GM18868 (cell line): ENCODE measurements at regions not wholly inside any gene's neighbourhood (a gene's known extent, or its start where the extent isn't known, plus 50 kb on each side); places are given as distances from the start of the nearest gene placed in this dataset.
"Not testable (repeated sequence)": the region's sequence is repeated elsewhere in the genome, so short reads cannot be mapped to it uniquely, and the experiment has no call there.

Experiments used
- ATAC-seq: cut with Tn5 transposase; IDR thresholded peaks from one replicate; pipeline ENCODE4 v1.9.1; 2021; ENCODE audit warnings: mild to moderate bottlenecking, moderate library complexity; ENCODE audit not compliant: unreplicated experiment

GRCh38 chrX:44785652-44786051 lies 58.2 kb upstream of the DUSP21 start:
- no peak for ATAC-seq

DNA sequence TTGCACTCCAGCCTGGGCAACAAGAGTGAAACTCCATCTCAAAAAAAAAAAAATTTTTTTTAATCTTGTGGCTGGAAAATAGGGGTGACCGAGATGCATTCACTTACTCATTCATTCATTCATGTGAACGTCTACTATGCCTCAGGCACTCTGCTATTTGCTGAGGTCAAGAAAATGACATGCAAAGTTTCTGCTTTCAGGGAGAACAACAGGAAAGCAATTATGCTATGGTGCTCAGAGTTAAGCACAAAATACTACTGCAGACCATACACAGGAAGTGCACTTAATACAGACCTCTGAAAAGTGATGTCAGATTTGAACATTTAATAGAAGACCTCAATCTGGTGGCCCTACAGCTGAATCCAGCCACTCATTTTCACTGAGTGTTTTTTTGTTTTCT lies 59.6 kb upstream of the DUSP21 start:
- ATAC-seq: no peak

- no peak for ATAC-seq
Measured at GRCh38 chrX:44778254-44778653, 65.6 kb upstream of the DUSP21 start.

DNA sequence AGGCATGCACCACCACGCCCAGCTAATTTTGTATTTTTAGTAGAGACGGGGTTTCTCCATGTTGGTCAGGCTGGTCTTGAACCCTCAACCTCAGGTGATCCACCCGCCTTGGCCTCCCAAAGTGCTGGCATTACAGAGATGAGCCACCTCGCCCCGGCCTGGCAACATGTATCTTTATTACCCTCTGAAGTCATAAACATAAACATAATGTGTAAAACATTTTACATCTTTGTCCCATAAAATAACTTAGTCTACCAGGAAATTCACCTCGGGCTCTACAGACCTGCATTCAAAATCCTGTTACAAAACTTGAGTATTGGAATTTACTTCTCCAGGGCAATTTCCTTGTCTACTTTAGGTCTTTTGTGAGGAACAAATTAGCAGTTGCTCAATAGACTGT lies 68.1 kb upstream of the DUSP21 start:
- ATAC-seq: no peak

DNA sequence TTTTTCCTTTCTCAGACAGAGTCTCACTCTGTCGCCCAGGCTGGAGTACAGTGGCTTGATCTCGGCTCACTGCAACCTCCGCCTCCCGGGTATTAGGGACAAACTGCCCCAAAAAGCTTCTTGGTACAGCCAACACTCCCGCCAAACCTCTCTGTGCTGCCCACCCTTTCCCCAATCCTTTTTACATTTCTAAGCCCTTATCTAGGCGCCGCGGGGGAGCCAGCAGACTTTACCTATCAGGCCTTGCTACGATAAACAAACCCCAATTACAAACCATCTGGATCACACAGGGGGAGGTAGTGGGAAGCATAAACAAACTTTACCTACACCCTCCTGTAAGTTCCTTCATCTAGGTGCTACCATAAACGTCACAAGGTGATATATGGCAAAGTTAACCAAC lies 69.8 kb upstream of the DUSP21 start:
- ATAC-seq: not testable (repeated sequence)

- no peak for ATAC-seq
Measured at GRCh38 chrX:44770121-44770520, 73.7 kb upstream of the DUSP21 start.

DNA sequence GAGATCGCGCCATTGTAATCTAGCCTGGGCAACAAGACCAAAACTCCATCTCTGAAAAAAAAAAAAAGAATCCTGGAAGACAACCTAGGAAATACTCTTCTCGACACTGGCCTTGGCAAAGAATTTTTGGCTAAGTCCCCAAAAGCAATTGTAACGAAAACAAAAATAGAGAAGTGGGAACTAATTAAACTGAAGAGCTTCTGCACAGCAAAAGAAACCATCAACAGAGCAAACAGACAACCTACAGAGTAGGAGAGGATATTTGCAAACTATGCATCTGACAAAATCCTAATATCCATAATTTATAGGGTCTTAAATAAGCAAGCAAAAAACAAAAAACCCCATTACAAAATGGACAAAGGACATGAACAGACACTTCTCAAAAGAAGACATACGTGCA lies 76.5 kb upstream of the DUSP21 start:
- ATAC-seq: no peak

DNA sequence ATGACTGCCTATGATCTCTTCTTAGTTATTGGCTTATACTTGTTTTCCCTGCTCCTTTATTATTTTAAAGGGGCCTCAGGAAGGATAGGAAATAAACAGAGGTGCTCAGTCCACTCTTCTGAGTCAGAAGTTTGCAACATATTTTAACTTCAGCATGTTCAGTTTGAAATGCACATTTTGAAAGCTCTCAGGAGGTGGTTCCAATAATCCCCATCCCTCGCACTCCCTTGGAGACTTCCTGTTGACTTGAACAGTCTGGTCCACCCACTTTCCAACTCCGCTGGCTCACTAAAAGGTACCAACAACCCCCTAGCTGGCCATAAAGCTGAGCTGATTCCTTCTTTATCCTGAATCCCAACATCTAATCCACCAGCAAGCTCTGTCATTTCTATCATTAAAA lies 78.3 kb upstream of the DUSP21 start:
- ATAC-seq: no peak

DNA sequence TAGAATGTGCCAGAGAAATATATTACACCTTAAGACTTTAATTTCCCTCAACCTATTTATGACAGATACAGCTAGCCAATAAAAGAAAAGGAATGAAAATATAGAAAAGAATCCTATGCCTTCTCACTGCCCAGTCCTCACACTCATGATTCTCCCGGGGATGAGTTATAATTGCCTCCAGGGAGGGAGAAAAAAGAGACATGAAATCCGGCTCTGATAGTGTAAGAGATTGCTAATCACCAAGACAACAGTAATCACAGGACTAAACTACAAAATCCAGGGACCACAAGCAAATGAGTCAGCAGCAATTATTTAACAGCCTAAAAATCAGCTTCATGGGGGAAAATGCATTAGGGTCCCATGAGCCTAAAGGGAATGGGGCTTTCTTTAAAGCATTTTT lies 95.9 kb upstream of the DUSP21 start:
- ATAC-seq: no peak

DNA sequence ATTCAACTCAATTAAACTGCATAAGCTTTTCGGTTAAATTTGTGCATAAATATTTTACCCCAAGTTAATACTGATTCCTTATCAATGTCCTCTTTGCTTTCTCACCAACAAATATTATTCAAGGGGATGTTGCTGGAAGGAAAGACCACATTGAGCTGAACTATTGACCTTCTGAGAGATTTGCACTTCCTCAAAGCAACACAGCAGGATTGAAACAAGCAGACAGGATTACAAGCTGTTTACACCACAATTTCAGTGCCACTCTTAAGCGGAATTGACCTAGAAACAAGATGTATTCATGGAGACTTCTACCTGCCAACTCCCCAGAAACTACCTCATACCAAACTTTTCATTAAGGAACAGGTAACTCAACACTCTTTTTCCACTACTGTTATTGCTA lies 96.5 kb upstream of the DUSP21 start:
- no peak for ATAC-seq

GRCh38 chrX:44744799-44745198 lies 99.0 kb upstream of the DUSP21 start:
- no peak for ATAC-seq

DNA sequence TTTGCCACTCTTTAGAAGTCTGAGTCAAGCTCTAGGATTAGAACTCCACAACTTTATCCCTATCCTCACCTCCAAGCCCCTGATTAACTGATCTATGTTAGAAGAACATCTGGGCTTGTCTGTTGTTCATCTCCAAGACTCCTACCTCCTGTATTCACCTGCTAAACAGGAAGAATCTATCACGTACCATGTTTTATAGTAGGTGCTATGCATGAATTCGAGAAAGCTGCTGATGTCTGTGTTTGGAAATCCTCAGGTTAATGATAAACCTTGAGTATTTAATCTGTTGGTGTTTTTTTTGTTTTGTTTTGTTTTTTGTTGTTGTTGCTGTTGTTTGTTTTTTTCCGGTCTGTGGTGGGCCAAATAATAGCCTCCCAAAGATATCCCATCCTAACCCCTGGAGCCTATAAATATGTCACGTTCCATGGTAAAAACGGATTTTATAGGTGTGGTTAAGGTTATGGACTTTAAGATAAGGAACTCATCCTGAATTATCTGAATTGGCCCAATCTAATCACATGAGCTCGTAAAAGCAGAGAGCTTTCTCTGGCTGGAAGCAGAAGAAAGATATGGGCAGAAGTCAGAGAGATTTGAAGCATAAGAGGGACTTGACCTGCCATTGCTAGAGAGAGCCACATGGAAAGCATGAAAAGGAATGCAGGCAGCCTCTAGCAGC lies 101.2 kb upstream of the DUSP21 start:
- no peak for ATAC-seq

DNA sequence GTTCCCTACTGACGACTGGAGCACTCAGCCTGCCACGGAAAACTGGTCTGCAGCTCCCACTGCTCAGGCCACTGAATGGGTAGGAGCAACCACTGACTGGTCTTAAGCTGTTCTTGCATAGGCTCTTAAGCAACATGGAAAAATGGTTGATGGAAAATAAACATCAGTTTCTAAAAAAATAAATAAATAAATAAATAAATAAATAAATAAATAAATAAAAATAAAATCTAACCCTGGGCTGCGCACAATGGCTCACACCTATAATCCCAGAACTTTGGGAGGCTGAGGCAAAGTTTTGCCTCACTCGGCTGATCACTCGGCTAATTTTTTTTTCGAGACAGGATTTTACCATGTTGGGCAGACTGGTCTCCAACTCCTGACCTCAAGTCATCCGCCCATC lies 102.0 kb upstream of the DUSP21 start:
- not testable (repeated sequence) for ATAC-seq

DNA sequence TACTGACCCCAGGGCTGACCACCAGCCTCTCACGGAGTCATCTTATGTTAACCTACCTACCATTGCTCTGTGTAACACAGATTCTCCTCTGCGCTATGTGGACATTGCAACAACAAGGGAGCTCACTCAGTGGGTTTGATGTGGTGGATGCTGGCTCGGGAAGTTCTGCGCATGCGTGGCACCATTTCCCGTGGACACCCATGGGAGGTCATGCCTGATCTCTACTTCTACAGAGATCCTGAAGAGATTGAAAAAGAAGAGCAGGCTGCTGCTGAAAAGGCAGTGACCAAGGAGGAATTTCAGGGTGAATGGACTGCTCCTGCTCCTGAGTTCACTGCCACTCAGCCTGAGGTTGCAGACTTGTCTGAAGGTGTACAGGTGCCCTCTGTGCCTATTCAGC lies 102.4 kb upstream of the DUSP21 start:
- ATAC-seq: not testable (repeated sequence)

GRCh38 chrX:44735498-44735897 lies 108.3 kb upstream of the DUSP21 start:
- ATAC-seq: no peak

DNA sequence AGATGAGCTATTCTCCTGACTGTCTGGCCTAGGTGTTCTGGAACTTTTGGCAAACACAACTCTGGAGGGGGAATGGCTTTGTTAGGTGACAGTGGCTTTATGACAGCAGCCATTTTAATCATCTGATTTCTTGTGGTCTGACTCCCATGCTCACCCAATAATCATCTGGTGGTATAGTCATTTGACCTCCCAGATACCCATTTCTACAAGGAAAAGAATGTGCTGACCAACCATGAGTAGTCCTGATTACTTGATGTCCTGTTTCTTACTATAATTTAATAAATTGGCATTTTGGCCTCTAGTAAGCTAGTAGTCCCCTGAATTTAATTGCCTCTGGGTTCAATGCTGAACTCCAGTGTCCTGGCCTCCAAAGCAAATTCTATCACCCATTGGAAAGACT lies 109.9 kb upstream of the DUSP21 start:
- ATAC-seq: no peak

DNA sequence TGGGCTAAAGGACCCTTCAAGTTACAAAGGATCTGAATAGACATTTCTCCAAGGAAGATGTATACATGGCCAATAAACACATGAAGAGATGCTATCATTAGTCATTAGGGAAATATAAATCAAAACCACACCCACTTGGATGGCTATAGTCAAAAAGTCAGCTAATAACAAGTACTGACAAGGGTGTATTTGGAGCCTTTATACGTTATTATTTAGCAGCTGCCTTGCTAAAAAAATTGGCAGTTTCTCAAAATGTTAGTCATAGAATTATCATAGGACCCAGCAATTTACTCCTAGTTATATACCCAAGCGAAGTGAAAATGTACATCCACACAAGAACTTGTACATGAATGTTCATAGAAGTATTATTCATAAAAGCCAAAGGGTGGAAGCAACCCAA lies 112.7 kb upstream of the DUSP21 start:
- no peak for ATAC-seq

GRCh38 chrX:44723426-44723825 lies 120.4 kb upstream of the DUSP21 start:
- ATAC-seq: no peak

DNA sequence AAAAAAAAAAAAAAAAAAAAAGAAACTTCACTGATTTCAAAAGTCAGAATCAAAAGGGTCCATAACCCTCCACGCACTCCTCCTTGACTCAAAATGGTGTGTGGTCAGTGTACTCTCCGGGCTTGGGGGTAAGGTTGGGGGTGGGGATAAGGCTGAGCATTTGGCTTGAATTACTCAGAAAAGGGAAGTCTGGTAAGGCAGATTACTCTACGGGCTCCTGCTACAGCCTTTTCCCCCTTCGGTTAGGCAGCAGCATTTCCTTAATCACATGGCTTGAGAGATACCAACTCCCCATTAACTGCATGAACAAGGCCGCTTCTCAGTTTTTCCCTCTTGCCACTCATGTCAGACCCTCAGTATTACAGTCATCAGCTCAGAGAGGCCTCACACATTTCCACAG lies 135.4 kb upstream of the DUSP21 start:
- ATAC-seq: no peak

DNA sequence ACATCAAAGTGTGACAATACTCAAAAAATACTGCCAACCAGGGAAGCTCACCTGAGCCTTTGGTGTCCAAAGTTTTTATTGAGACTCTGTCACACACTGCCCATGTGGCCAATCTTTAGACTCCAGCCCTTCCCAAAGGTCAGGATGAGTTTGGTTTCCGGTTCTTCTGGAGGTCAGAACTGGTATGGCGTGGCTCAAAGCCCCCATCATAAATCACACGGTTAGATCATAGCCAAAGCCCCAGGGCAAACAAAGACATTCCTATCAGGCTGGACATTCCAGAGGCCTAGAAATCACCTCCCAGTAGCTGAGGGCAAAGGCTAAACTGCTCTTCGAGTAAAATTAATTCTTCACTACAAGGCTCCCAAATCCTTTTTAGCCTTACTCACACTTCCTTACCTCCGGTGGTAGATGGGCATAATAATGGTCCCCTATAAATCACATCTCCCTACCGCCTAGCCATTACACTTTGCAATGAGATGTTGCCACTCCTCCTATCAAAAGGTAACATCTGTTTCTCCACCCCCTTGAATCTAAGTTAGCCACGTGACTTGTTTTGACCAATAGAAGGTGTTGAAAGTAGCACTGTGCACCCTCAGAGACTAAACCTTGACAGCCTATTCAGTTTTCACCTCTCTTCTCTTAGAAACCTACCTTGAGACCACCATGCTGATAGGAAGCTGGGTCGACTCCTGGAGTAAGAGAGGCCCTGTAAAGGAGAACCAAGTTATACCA lies 137.8 kb upstream of the DUSP21 start:
- ATAC-seq: no peak

DNA sequence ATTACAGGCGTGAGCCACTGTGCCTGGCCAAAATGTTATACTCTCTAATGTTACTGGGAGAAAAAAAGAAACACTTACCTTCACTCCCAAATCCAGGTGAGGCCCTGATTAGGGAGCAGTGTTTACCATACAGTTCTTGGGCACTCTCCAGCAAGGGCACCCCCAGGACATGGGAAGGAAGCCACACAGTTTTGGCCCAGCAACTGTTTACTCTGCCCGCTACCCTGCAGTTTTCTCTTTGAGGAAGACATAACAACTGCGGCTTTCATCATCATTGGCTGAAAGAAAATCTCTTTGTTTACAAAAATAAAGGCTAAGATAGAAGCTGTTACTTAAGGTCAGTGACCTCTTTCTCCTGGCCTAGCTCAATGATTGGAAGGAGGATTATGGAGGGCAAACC lies 145.5 kb upstream of the DUSP21 start:
- no peak for ATAC-seq

DNA sequence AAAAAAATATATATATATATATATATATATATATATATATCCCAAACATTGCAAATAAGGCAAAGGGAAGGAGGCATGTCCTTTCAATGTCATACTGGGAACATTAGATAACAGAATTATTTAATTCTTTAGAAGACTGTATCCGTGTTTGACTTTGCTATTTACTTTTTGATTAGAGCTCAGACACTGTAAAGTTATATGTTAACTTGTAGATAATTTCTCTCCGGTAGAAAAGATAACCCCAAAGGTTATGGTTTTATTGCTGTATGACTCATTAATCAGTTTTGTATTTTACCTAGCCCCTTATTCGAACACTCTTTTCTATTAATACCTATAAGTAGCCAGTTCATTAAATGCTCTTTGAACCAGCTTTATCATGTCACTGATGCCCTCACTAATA lies 150.6 kb upstream of the DUSP21 start:
- no peak for ATAC-seq

DNA sequence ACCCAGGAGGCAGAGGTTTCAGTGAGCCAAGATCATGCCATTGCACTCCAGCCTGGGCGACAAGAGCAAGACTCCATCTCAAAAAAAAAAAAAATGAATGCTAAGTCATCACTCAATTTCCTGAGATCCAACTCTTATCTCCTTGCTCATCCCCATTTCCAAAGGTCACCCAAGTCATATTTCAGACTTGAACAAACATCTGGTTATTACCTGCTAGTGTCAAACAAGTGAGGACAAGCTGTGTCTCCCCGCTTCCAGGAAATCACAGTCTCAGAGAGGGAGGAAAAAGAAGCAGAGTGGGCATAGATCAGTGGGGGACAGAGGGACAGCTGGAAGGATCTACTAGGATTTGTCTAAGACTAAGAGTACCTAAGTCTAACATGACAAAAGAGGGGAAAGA lies 147.5 kb upstream of the FUNDC1 start:
- no peak for ATAC-seq
